GM12878 (cell line): ENCODE measurements at regions not wholly inside any gene's neighbourhood (a gene's known extent, or its start where the extent isn't known, plus 50 kb on each side); places are given as distances from the start of the nearest gene placed in this dataset.

Source experiments
- ATAC-seq: fragments of 200-7000 bp; cut with Tn5 transposase; 3 replicates; pipeline ENCODE4 v1.9.1; 2020; ENCODE audit warnings: mild to moderate bottlenecking, moderate library complexity
- BruUV-seq: library from RNA; stranded (reverse); fragments of 400-500 nt; replicated peaks from 2 replicates; lab custom pipeline; 2021; lab: Mats Ljungman, UMichigan
- CTCF ChIA-PET: fragments of 300-600 bp; sonication (Branson Sonifier 250); formaldehyde crosslinking; extraction: SDS; loops from one replicate; lab custom pipeline; 2021; ENCODE audit warnings: inconsistent platforms; lab: Yijun Ruan, JAX
- POLR2A ChIA-PET: fragments of 350-600 bp; formaldehyde crosslinking; extraction: SDS; loops from one replicate; lab custom pipeline; 2021; ENCODE audit warnings: inconsistent platforms; lab: Charles Lee
- RAD21 ChIA-PET: fragments of 300-600 bp; sonication (Branson Sonifier 250); formaldehyde crosslinking; loops from one replicate; lab custom pipeline; 2023; ENCODE audit warnings: antibody characterized with exemption; ENCODE audit not compliant: unreplicated experiment; lab: Charles Lee
- SMC1A ChIA-PET: fragments of 300-600 bp; sonication (Branson Sonifier 250); formaldehyde crosslinking; loops from one replicate; lab custom pipeline; 2023; ENCODE audit not compliant: unreplicated experiment, uncharacterized antibody; lab: Charles Lee
- DNase-seq: peaks from one replicate; pipeline ENCODE4 v3.0.0-alpha.2; 2011; ENCODE audit warnings: low read depth, low spot score
- FAIRE-seq: peaks from 3 replicates; lab custom pipeline; 2011; peaks lifted over from hg19 to GRCh38; lab: Jason Lieb, UNC
- H2AFZ ChIP-seq: 2 replicates; pipeline ENCODE4 v1.6.0; 2011; ENCODE audit warnings: low read depth, low read length, control low read depth; ENCODE audit not compliant: control insufficient read depth
- H3K27ac ChIP-seq: 2 replicates; pipeline ENCODE4 v1.5.1; 2011; ENCODE audit warnings: control low read depth; ENCODE audit not compliant: control insufficient read depth, insufficient read depth
- H3K27me3 ChIP-seq, 2 experiments: replicated peaks in 1 of 2; 2 replicates each; pipeline versions ENCODE4 v1.6.0 to v1.6.1; 2011; ENCODE audit warnings: low read length in 1 of 2; ENCODE audit not compliant: control insufficient read depth in 2 of 2, insufficient read depth in 2 of 2
- H3K36me3 ChIP-seq, 2 experiments: 2 replicates each; pipeline ENCODE4 v1.5.1; 2011; ENCODE audit warnings: low read length in 1 of 2; ENCODE audit not compliant: control insufficient read depth in 2 of 2, insufficient read depth in 2 of 2
- H3K4me1 ChIP-seq: 2 replicates; pipeline ENCODE4 v1.6.1; 2011; ENCODE audit warnings: mild to moderate bottlenecking, low read length, moderate library complexity, mixed read lengths; ENCODE audit not compliant: control insufficient read depth, insufficient read depth
- H3K4me2 ChIP-seq: 2 replicates; pipeline ENCODE4 v1.6.0; 2011; ENCODE audit warnings: control low read depth; ENCODE audit not compliant: control insufficient read depth, insufficient read depth
- H3K4me3 ChIP-seq: fragments of 200-600 bp; sonication (generic); 2 replicates; pipeline ENCODE4 v1.5.1; 2016
- H3K79me2 ChIP-seq: 2 replicates; pipeline ENCODE4 v1.6.0; 2011; ENCODE audit warnings: low read length; ENCODE audit not compliant: control insufficient read depth, insufficient read depth
- H3K9ac ChIP-seq: 2 replicates; pipeline ENCODE4 v1.8.0; 2011; ENCODE audit warnings: low read length, control low read depth, mixed read lengths; ENCODE audit not compliant: control insufficient read depth, insufficient read depth
- H3K9me3 ChIP-seq: replicated peaks from 3 replicates; pipeline ENCODE4 v1.5.1; 2011; ENCODE audit warnings: mild to moderate bottlenecking, low read length; ENCODE audit not compliant: control insufficient read depth, insufficient read depth
- H4K20me1 ChIP-seq: 2 replicates; pipeline ENCODE4 v1.6.0; 2011; ENCODE audit not compliant: control insufficient read depth, insufficient read depth
- ATF7 ChIP-seq: fragments of 450-650 bp; IDR thresholded peaks from 2 replicates; pipeline ENCODE4 v1.6.1; 2016; ENCODE audit warnings: low read depth, mild to moderate bottlenecking
- BHLHE40 ChIP-seq, 2 experiments: fragments of 450-650 bp in 1 of 2; IDR thresholded peaks; 2 replicates each; pipeline ENCODE4 v1.6.1; 2011 to 2017; ENCODE audit warnings: low read depth in 2 of 2, borderline replicate concordance in 1 of 2, improper control_type of control experiment in 1 of 2, low read length in 1 of 2, mild to moderate bottlenecking in 1 of 2
- CBX5 ChIP-seq: sonication (generic); IDR thresholded peaks from 2 replicates; pipeline ENCODE4 v1.6.1; 2016; ENCODE audit warnings: low read depth, moderate library complexity, mild to moderate bottlenecking, inconsistent platforms
- DPF2 ChIP-seq: fragments of 450-650 bp; IDR thresholded peaks from 2 replicates; pipeline ENCODE4 v1.6.1; 2017; ENCODE audit warnings: mild to moderate bottlenecking
- FOXM1 ChIP-seq: IDR thresholded peaks from 2 replicates; pipeline ENCODE4 v1.6.1; 2012; ENCODE audit warnings: low read depth, mild to moderate bottlenecking, inconsistent platforms, low read length, moderate library complexity
- GATAD2B ChIP-seq: fragments of 450-650 bp; conservative IDR thresholded peaks from 2 replicates; pipeline ENCODE4 v1.6.1; 2017; ENCODE audit warnings: low read depth, mild to moderate bottlenecking, moderate library complexity
- HDAC2 ChIP-seq: fragments of 200-600 bp; sonication (generic); IDR thresholded peaks from 2 replicates; pipeline ENCODE4 v1.6.1; 2017
- HDGF ChIP-seq: fragments of 450-650 bp; IDR thresholded peaks from 2 replicates; pipeline ENCODE4 v1.6.1; 2016; ENCODE audit warnings: antibody characterized with exemption
- IKZF1 ChIP-seq: fragments of 450-650 bp; conservative IDR thresholded peaks from 2 replicates; pipeline ENCODE4 v1.6.1; 2017; ENCODE audit warnings: antibody characterized with exemption, mild to moderate bottlenecking
- IKZF2 ChIP-seq, 2 experiments: fragments of 450-650 bp; IDR thresholded peaks; 2 replicates each; pipeline ENCODE4 v1.6.1; 2017; ENCODE audit warnings: mild to moderate bottlenecking in 2 of 2, moderate library complexity in 2 of 2
- MTA2 ChIP-seq: fragments of 450-650 bp; IDR thresholded peaks from 2 replicates; pipeline ENCODE4 v1.6.1; 2016; ENCODE audit warnings: low read depth, mild to moderate bottlenecking, moderate library complexity
- NBN ChIP-seq: fragments of 450-650 bp; IDR thresholded peaks from 2 replicates; pipeline ENCODE4 v1.6.1; 2016
- NR2C2 ChIP-seq: IDR thresholded peaks from 2 replicates; pipeline ENCODE4 v1.6.1; 2011; ENCODE audit warnings: borderline replicate concordance, low read depth; ENCODE audit not compliant: control insufficient read depth, insufficient read length
- RBBP5 ChIP-seq: fragments of 200-600 bp; sonication (generic); conservative IDR thresholded peaks from 2 replicates; pipeline ENCODE4 v1.6.1; 2016
- RELA ChIP-seq: fragments of 450-650 bp; IDR thresholded peaks from 2 replicates; pipeline ENCODE4 v1.8.0; 2014; ENCODE audit warnings: borderline replicate concordance; ENCODE audit not compliant: partially characterized antibody
- SP1 ChIP-seq: IDR thresholded peaks from one replicate; pipeline ENCODE4 v1.6.1; 2011; ENCODE audit warnings: low read depth, low read length
- SPI1 ChIP-seq: IDR thresholded peaks from 2 replicates; pipeline ENCODE4 v1.6.1; 2011; ENCODE audit warnings: low read depth, mild to moderate bottlenecking, low read length, moderate library complexity, borderline replicate concordance; ENCODE audit not compliant: insufficient read depth
- TCF3 ChIP-seq: IDR thresholded peaks from 2 replicates; pipeline ENCODE4 v1.6.1; 2012; ENCODE audit warnings: low read depth, mild to moderate bottlenecking, low read length, borderline replicate concordance; ENCODE audit not compliant: insufficient read depth
- WGBS: methylation state at CpG from one replicate; pipeline ENCODE4 v1.1.6; 2016; ENCODE audit warnings: low lambda C conversion rate; ENCODE audit not compliant: insufficient replicate concordance, insufficient coverage; ENCODE audit errors: missing lambda C conversion rate; 5-methylcytosine and 5-hydroxymethylcytosine counted together
- in situ Hi-C: fragments of 300-500 bp; cut with MboI; formaldehyde crosslinking; loops from 9 replicates; pipeline ENCODE4 v1.14.3; 2018; ENCODE audit warnings: mixed read lengths
- intact Hi-C: fragments of 100-400 bp; cut with micrococcal nuclease; formaldehyde crosslinking; loops from one replicate; pipeline ENCODE4 v1.14.2; 2022; ENCODE audit not compliant: unreplicated experiment
- TF ChIP-seq, protein P1 (sequence below): fragments of 450-650 bp; IDR thresholded peaks from 2 replicates; pipeline ENCODE4 v1.6.1; 2017; ENCODE audit warnings: mild to moderate bottlenecking
- TF ChIP-seq, protein P2 (sequence below): IDR thresholded peaks from 2 replicates; pipeline ENCODE4 v1.6.1; 2011; ENCODE audit warnings: mild to moderate bottlenecking, low read depth, low read length, moderate library complexity; ENCODE audit not compliant: insufficient replicate concordance

DNA sequence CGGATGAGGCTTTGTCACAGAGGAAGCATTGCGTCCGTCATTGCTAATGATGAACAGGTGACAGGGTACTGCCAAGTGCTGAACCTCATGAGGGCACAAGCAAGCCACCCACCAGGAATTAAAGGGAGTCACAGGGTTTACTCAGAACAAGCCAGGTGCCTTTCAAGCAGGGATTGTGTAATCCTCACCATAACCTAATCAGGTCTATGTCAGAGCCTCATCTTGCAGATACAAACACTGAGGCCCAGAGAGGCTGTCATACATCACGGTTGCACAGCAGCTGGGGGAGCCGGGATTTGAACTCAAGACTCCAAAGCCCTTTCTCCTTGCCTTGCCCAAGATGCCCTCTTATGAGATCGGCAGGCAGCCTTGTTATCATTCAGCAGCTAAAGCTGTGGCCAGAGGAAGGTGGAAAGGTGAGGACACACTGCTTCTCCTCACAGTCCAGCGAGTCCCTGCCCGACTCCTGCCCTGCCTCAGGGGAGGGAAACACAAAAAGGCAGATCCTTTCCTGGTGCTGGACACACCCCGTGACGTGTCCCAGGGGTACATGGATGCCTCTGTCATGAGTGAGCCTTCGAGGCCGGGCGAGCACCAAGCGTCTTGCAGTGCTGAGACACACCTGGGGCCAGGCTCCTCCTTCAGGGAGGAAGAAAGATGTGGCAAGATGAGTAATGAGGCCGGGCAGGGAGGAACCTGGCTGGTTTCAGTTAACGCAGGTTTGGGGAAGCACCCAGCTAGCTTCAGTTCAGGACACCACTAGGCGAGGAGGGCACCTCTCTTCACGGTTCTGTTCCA lies 214.9 kb downstream of the LY86 start:
- no peaks in the 10 kb centered on the region for H4K20me1 ChIP-seq
- H3K9me3 ChIP-seq, result peaks cover 2% of the 10 kb centered on the region; the same call in 2 of the 3 replicates
- 19% methylated on average over 18 of the region's 18 CpGs for WGBS
- FAIRE-seq (peak; percentile 74), ATAC-seq (peak; percentile 77), DNase-seq (no peak)
- H3K36me3 ChIP-seq, result no peaks in the 10 kb centered on the region
- intact Hi-C loops (loop anchor here (5.0 kb wide), 1 partner anchor 54 kb away; no protein-coding TSS in a partner anchor), in situ Hi-C loops (no loop called here)
- no peak overlapping the region for H3K4me3 ChIP-seq
- ChIA-PET CTCF (interaction anchor here (0.9 to 1.0 kb wide), 3 partner anchors 8 to 44 kb away, joined by 3 read pairs; no protein-coding TSS in a partner anchor), SMC1A (interaction anchor here (0.6 to 1.6 kb wide), 9 partner anchors 8 to 89 kb away, joined by 3 to 5 read pairs (median 4); no protein-coding TSS in a partner anchor), RAD21 (interaction anchor here (0.6 to 1.0 kb wide), 3 partner anchors 16 to 115 kb away, joined by 3 read pairs; no protein-coding TSS in a partner anchor), POLR2A (interaction anchor here (0.5 to 1.2 kb wide), 2 partner anchors 13 to 57 kb away, joined by 3 to 4 read pairs; no protein-coding TSS in a partner anchor)
- no peak overlapping the region for H3K9ac ChIP-seq
- H3K27ac ChIP-seq, result no peak overlapping the region
- no peaks in the 10 kb centered on the region for H3K27me3 ChIP-seq
- 0 out of 2 replicates have a peak overlapping the region, but pooled peaks have one; percentile 8 for H2AFZ ChIP-seq
- H3K4me1 ChIP-seq, result peaks cover 62% of the 10 kb centered on the region
- H3K79me2 ChIP-seq, result no peaks in the 10 kb centered on the region
- BruUV-seq, result no TSS peak
- peak overlapping the region; percentile 40 for H3K4me2 ChIP-seq
- TF ChIP-seq GATAD2B (0 out of 2 replicates have a peak, but pooled peaks have one; percentile 29), IKZF1 (peak; percentile 63), HDAC2 (no peak), FOXM1 (no peak), TCF3 (0 out of 2 replicates have a peak, but pooled peaks have one; percentile 34), BHLHE40 (IDR thresholded peaks at IDR 0.05; ENCODE audit: borderline replicate concordance in 1 of 2, low read depth in 2 of 2, low read length in 1 of 2) (peak in 1 of 2 experiments; percentile 18; a peak in 1 of 4 replicates), IKZF2 (IDR thresholded peaks at IDR 0.05) (peak; percentile 44 to 66; a peak in 3 of 4 replicates), MTA2 (peak; percentile 44; the same call in 1 of the 2 replicates), HDGF (0 out of 2 replicates have a peak, but pooled peaks have one; percentile 60), NBN (0 out of 2 replicates have a peak, but pooled peaks have one; percentile 34), NR2C2 (no peak), RBBP5 (no peak), SP1 (peak; percentile 19), SPI1 (peak; percentile 60; the same call in 1 of the 2 replicates), CBX5 (0 out of 2 replicates have a peak, but pooled peaks have one; percentile 16), DPF2 (peak; percentile 65; the same call in 1 of the 2 replicates), ATF7 (peak; percentile 37; the same call in 1 of the 2 replicates), RELA (no peak)
- TF ChIP-seq, protein P1, sequence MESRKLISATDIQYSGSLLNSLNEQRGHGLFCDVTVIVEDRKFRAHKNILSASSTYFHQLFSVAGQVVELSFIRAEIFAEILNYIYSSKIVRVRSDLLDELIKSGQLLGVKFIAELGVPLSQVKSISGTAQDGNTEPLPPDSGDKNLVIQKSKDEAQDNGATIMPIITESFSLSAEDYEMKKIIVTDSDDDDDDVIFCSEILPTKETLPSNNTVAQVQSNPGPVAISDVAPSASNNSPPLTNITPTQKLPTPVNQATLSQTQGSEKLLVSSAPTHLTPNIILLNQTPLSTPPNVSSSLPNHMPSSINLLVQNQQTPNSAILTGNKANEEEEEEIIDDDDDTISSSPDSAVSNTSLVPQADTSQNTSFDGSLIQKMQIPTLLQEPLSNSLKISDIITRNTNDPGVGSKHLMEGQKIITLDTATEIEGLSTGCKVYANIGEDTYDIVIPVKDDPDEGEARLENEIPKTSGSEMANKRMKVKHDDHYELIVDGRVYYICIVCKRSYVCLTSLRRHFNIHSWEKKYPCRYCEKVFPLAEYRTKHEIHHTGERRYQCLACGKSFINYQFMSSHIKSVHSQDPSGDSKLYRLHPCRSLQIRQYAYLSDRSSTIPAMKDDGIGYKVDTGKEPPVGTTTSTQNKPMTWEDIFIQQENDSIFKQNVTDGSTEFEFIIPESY, result no peak
- TF ChIP-seq, protein P2, sequence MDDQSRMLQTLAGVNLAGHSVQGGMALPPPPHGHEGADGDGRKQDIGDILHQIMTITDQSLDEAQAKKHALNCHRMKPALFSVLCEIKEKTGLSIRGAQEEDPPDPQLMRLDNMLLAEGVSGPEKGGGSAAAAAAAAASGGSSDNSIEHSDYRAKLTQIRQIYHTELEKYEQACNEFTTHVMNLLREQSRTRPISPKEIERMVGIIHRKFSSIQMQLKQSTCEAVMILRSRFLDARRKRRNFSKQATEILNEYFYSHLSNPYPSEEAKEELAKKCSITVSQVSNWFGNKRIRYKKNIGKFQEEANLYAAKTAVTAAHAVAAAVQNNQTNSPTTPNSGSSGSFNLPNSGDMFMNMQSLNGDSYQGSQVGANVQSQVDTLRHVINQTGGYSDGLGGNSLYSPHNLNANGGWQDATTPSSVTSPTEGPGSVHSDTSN, result peak; percentile 87
